IMR-90 (cell line): ENCODE measurements at regions not wholly inside any gene's neighbourhood (a gene's known extent, or its start where the extent isn't known, plus 50 kb on each side); places are given as distances from the start of the nearest gene placed in this dataset.

Experiments
- ATAC-seq: fragments of 200-7000 bp; cut with Tn5 transposase; 2 replicates; pipeline ENCODE4 v1.9.1; 2020; ENCODE audit warnings: low read depth, mild to moderate bottlenecking, moderate library complexity
- BruUV-seq: library from RNA; stranded (reverse); fragments of 400-500 nt; replicated peaks from 2 replicates; lab custom pipeline; 2021; lab: Mats Ljungman, UMichigan
- CTCF ChIA-PET: fragments of 300-600 bp; formaldehyde crosslinking; extraction: SDS; loops from one replicate; lab custom pipeline; 2021; ENCODE audit warnings: antibody characterized with exemption; lab: Yijun Ruan, JAX
- POLR2A ChIA-PET: fragments of 300-600 bp; sonication (Branson Sonifier 250); formaldehyde crosslinking; loops from one replicate; lab custom pipeline; 2022; ENCODE audit warnings: antibody characterized with exemption; ENCODE audit not compliant: unreplicated experiment; lab: Charles Lee
- DNase-seq: peaks from one replicate; pipeline ENCODE4 v3.0.0; 2013
- H2AFZ ChIP-seq: replicated peaks from 2 replicates; pipeline ENCODE3; 2013; ENCODE audit warnings: low read length, mild to moderate bottlenecking; ENCODE audit not compliant: poor library complexity
- H2AK5ac ChIP-seq: 2 replicates; pipeline ENCODE4 v1.6.1; 2013; ENCODE audit warnings: low read depth, low read length, inconsistent platforms
- H2AK9ac ChIP-seq: replicated peaks from 2 replicates; pipeline ENCODE3; 2013; ENCODE audit warnings: mild to moderate bottlenecking, low read depth, low read length, moderate library complexity; ENCODE audit not compliant: poor library complexity
- H2BK120ac ChIP-seq: 2 replicates; pipeline ENCODE4 v1.6.1; 2013; ENCODE audit warnings: low read depth, low read length, inconsistent platforms
- H2BK15ac ChIP-seq: 3 replicates; pipeline ENCODE4 v1.6.1; 2013; ENCODE audit warnings: low read depth, low read length, inconsistent platforms
- H2BK20ac ChIP-seq: 2 replicates; pipeline ENCODE4 v1.6.1; 2013; ENCODE audit warnings: low read depth, mild to moderate bottlenecking, inconsistent platforms, low read length, moderate library complexity
- H2BK5ac ChIP-seq: 2 replicates; pipeline ENCODE4 v1.6.1; 2013; ENCODE audit warnings: mild to moderate bottlenecking, low read depth, low read length, inconsistent platforms; ENCODE audit not compliant: poor library complexity, severe bottlenecking
- H3K14ac ChIP-seq: replicated peaks from 2 replicates; pipeline ENCODE4 v1.6.1; 2013; ENCODE audit warnings: low read depth, low read length, inconsistent platforms
- H3K18ac ChIP-seq: 2 replicates; pipeline ENCODE4 v1.6.1; 2013; ENCODE audit warnings: low read depth, low read length, control low read depth
- H3K23ac ChIP-seq: 2 replicates; pipeline ENCODE4 v1.6.1; 2013; ENCODE audit warnings: low read depth, low read length, inconsistent platforms
- H3K27ac ChIP-seq: 2 replicates; pipeline ENCODE4 v1.5.1; 2013; ENCODE audit warnings: mild to moderate bottlenecking, control low read depth, low read length; ENCODE audit not compliant: insufficient read depth
- H3K27me3 ChIP-seq: 2 replicates; pipeline ENCODE4 v1.6.1; 2013; ENCODE audit warnings: low read length; ENCODE audit not compliant: control insufficient read depth, insufficient read depth
- H3K36me3 ChIP-seq: 2 replicates; pipeline ENCODE4 v1.6.1; 2013; ENCODE audit warnings: low read length, mixed read lengths; ENCODE audit not compliant: control insufficient read depth, insufficient read depth
- H3K4ac ChIP-seq: 2 replicates; pipeline ENCODE4 v1.6.1; 2013; ENCODE audit warnings: low read depth, low read length, inconsistent platforms
- H3K4me1 ChIP-seq: 2 replicates; pipeline ENCODE4 v1.6.1; 2013; ENCODE audit warnings: low read length, mixed read lengths; ENCODE audit not compliant: control insufficient read depth, insufficient read depth
- H3K4me2 ChIP-seq: 2 replicates; pipeline ENCODE4 v1.6.1; 2013; ENCODE audit warnings: low read depth, mild to moderate bottlenecking, control low read depth, low read length, moderate library complexity
- H3K4me3 ChIP-seq: 2 replicates; pipeline ENCODE4 v1.5.1; 2013; ENCODE audit warnings: low read depth, mild to moderate bottlenecking, control low read depth, low read length, moderate library complexity; ENCODE audit not compliant: insufficient read depth
- H3K56ac ChIP-seq: 2 replicates; pipeline ENCODE4 v1.6.1; 2013; ENCODE audit warnings: low read length, inconsistent platforms; ENCODE audit not compliant: insufficient read depth; ENCODE audit errors: extremely low read depth
- H3K79me1 ChIP-seq, 2 experiments: 2 replicates each; pipeline ENCODE4 v1.6.1; 2013; ENCODE audit warnings: low read length in 2 of 2, inconsistent platforms in 1 of 2, low read depth in 1 of 2
- H3K9ac ChIP-seq: 2 replicates; pipeline ENCODE4 v1.6.1; 2013; ENCODE audit warnings: low read depth, low read length, control low read depth
- H3K9me1 ChIP-seq: 2 replicates; pipeline ENCODE4 v1.6.1; 2013; ENCODE audit warnings: low read length, inconsistent platforms; ENCODE audit not compliant: insufficient read depth
- H3K9me3 ChIP-seq: 2 replicates; pipeline ENCODE4 v1.6.1; 2013; ENCODE audit warnings: low read length; ENCODE audit not compliant: control insufficient read depth, insufficient read depth
- H4K20me1 ChIP-seq: 2 replicates; pipeline ENCODE4 v1.6.1; 2013; ENCODE audit warnings: low read length, inconsistent platforms; ENCODE audit not compliant: insufficient read depth
- H4K5ac ChIP-seq: 2 replicates; pipeline ENCODE4 v1.6.1; 2013; ENCODE audit warnings: mild to moderate bottlenecking, low read depth, low read length, control low read depth
- H4K8ac ChIP-seq, 2 experiments: 2 replicates each; pipeline ENCODE4 v1.6.1; 2013; ENCODE audit warnings: low read depth in 2 of 2, low read length in 2 of 2, control low read depth in 1 of 2, inconsistent platforms in 1 of 2
- H4K91ac ChIP-seq: 2 replicates; pipeline ENCODE4 v1.6.1; 2013; ENCODE audit warnings: low read depth, low read length, inconsistent platforms; ENCODE audit not compliant: insufficient read depth
- CEBPB ChIP-seq: IDR thresholded peaks from 2 replicates; pipeline ENCODE4 v1.6.1; 2012; ENCODE audit warnings: low read depth, low read length, improper control_type of control experiment
- RFX5 ChIP-seq: IDR thresholded peaks from 2 replicates; pipeline ENCODE4 v1.8.0; 2012; ENCODE audit warnings: low read depth, mild to moderate bottlenecking, low read length, moderate library complexity
- WGBS, 2 experiments: methylation state at CpG; one replicate each; pipeline versions ENCODE4 v1.1.5 to v1.1.7; 2013; ENCODE audit warnings: missing lambda C conversion rate in 2 of 2; ENCODE audit not compliant: insufficient read length in 1 of 2; ENCODE audit errors: extremely low coverage in 2 of 2; 5-methylcytosine and 5-hydroxymethylcytosine counted together
- dilution Hi-C: fragments of 300-500 bp; cut with HindIII; formaldehyde crosslinking; loops from one replicate; pipeline ENCODE4 v1.14.3; 2018; ENCODE audit warnings: low sequenced_read_pairs; ENCODE audit not compliant: unreplicated experiment
- in situ Hi-C: fragments of 300-500 bp; cut with MboI; formaldehyde crosslinking; loops from 3 replicates; pipeline ENCODE4 v1.14.3; 2019; ENCODE audit warnings: low sequenced_read_pairs, inconsistent platforms, mixed read lengths
- intact Hi-C: fragments of 100-400 bp; cut with micrococcal nuclease; formaldehyde crosslinking; loops from 2 replicates; pipeline ENCODE4 v1.10.0; 2022

GRCh38 chr2:150076281-150076680 is 411.2 kb downstream of the RND3 start:
- Histone ChIP-seq H3K27me3 (no peaks in the 10 kb centered on the region), H4K20me1 (no peaks in the 10 kb centered on the region), H3K23ac (no peak overlapping the region; the same call in 1 of the 2 replicates), H3K4me3 (no peak overlapping the region), H3K4ac (no peak overlapping the region; the same call in 1 of the 2 replicates), H3K9me1 (no peaks in the 10 kb centered on the region), H2BK20ac (peak overlapping the region; percentile 38; the same call in 1 of the 2 replicates), H2AK9ac (no peak overlapping the region), H3K4me2 (peak overlapping the region; percentile 68; the same call in 1 of the 2 replicates), H2AFZ (no peak overlapping the region), H3K18ac (peak overlapping the region; percentile 35; the same call in 1 of the 2 replicates), H4K91ac (no peak overlapping the region), H2BK5ac (peak overlapping the region; percentile 93), H3K79me1 (no peaks in the 10 kb centered on the region), H3K56ac (peak overlapping the region; percentile 45; the same call in 1 of the 2 replicates), H3K9ac (no peak overlapping the region), H3K14ac (no peak overlapping the region), H3K27ac (no peak overlapping the region), H4K8ac (peak overlapping the region in 1 of 2 experiments; percentile 19; a peak in 1 of 4 replicates), H3K9me3 (no peaks in the 10 kb centered on the region), H2BK120ac (peak overlapping the region; percentile 60), H3K4me1 (peaks cover 3% of the 10 kb centered on the region; the same call in 1 of the 2 replicates), H2BK15ac (0 out of 3 replicates have a peak overlapping the region, but pooled peaks have one; percentile 1), H4K5ac (peak overlapping the region; percentile 25; the same call in 1 of the 2 replicates), H2AK5ac (no peak overlapping the region), H3K36me3 (no peaks in the 10 kb centered on the region)
- no CpG with 5 or more reads among the region's 1 CpG for WGBS, 2 experiments
- DNase-seq = peak; percentile 82
- peak; percentile 56; the same call in 1 of the 2 replicates for TF ChIP-seq RFX5
- no peak for TF ChIP-seq CEBPB
- no TSS peak for BruUV-seq
- intact Hi-C loops (no loop called here), dilution Hi-C loops (no loop called here), in situ Hi-C loops (no loop called here)
- POLR2A ChIA-PET = interaction anchor here (0.6 kb wide), 1 partner anchor 34 kb away, joined by 4 read pairs; no protein-coding TSS in a partner anchor
- ATAC-seq = peak; percentile 79
- CTCF ChIA-PET = interaction anchor here (0.6 kb wide), 1 partner anchor 9 kb away, joined by 3 read pairs; no protein-coding TSS in a partner anchor
